Naive thymus-derived CD8-positive, alpha-beta T cell (primary cell): ENCODE measurements at regions not wholly inside any gene's neighbourhood (a gene's known extent, or its start where the extent isn't known, plus 50 kb on each side); places are given as distances from the start of the nearest gene placed in this dataset.
A peak's percentile ranks its signal among the peaks of the same experiment; 100 is the strongest.

Source experiments
- ATAC-seq, 2 donors: fragments of 150-1000 bp; cut with Tn5 transposase in 1 of 2; sonication (Bioruptor Pico), chemical (Tn5 transposase) in 1 of 2; 1 replicate in 1 of 2; 2 replicates in 1 of 2; pipeline ENCODE4 v1.10.0; 2021; ENCODE audit warnings: mild to moderate bottlenecking in 2 of 2, moderate library complexity in 2 of 2
- POLR2A ChIA-PET: fragments of 350-600 bp; sonication (Branson Sonifier 250); formaldehyde crosslinking; loops from one replicate; lab custom pipeline; 2021; ENCODE audit warnings: antibody characterized with exemption; lab: Charles Lee
- DNase-seq, 10 donors: peaks; one replicate each; pipeline versions ENCODE4 v3.0.0 to v3.0.0-alpha.2; 2020 to 2022
- H3K27ac Mint-ChIP-seq, 10 donors: one replicate each; pipeline ENCODE4 v1.8.0; 2020 to 2022; ENCODE audit warnings: mild to moderate bottlenecking in 10 of 10, mixed read lengths in 10 of 10, moderate library complexity in 4 of 10, inconsistent platforms in 1 of 10
- H3K27me3 Mint-ChIP-seq, 5 donors: one replicate each; pipeline ENCODE4 v1.8.0; 2021 to 2022; ENCODE audit warnings: mixed read lengths in 5 of 5
- H3K36me3 Mint-ChIP-seq, 3 donors: one replicate each; pipeline ENCODE4 v1.8.0; 2020 to 2022; ENCODE audit warnings: mixed read lengths in 3 of 3, mild to moderate bottlenecking in 2 of 3, inconsistent platforms in 1 of 3
- H3K4me1 Mint-ChIP-seq, 4 donors: one replicate each; pipeline ENCODE4 v1.8.0; 2021 to 2022; ENCODE audit warnings: mixed read lengths in 4 of 4
- H3K4me3 Mint-ChIP-seq, 10 donors: one replicate each; pipeline ENCODE4 v1.8.0; 2020 to 2022; ENCODE audit warnings: mild to moderate bottlenecking in 10 of 10, mixed read lengths in 10 of 10, moderate library complexity in 6 of 10, inconsistent platforms in 1 of 10
- H3K9me3 Mint-ChIP-seq, 9 donors: one replicate each; pipeline ENCODE4 v1.8.0; 2020 to 2022; ENCODE audit warnings: mixed read lengths in 9 of 9, mild to moderate bottlenecking in 3 of 9, inconsistent platforms in 1 of 9, moderate library complexity in 1 of 9

DNA sequence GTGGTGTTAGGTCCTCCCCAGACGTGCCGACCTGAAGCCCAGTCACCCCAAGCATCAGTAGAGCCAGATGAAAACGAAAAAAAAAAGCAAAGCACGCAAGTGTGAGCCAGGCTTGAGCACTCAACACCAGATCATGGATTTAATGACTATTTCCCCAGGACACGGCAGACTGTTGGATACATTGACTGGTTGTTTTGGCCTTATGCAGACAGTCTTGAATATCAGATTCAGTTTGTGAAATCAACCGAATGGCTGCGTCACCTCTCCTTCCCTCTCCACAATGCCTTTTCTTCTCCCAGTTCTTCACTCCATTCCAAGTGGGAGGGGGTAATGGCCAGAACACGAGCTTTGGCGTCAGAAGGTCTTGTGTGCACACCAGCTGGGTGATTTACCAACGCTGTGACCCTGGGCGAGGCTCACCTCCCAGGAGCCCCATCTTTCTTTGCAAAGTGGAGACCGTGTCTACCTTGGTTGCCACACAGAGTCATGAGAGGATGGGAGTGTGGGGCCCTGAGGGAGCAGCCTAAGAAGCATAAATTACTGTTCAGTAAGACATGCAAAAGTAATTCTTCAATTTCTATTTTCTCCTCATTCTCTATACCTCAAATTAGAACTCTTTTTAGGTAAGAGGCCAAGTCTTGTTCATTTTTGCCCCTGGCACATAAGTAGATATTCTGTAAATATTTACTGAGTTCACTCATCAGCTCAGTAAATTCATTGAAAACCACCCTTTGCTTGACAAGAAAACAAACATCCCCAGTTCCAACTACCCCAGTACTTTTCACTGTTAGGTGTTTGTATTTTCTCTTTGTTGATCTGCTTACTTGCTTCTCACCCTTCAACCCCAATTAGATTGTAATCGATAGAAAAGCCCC is 181.1 kb upstream of the COPS8 start:
- Mint-ChIP-seq H3K9me3 (no peaks in the 10 kb centered on the region), H3K4me1 (no peaks in the 10 kb centered on the region), H3K27ac (no peak overlapping the region), H3K27me3 (peaks cover 12 to 49% (median 25%) of the 10 kb centered on the region in 5 donors), H3K36me3 (no peaks in the 10 kb centered on the region), H3K4me3 (no peak overlapping the region)
- POLR2A ChIA-PET = no interaction called here
- DNase-seq (no peak), ATAC-seq (no peak)

GRCh38 chr2:236905976-236906375 is 179.7 kb upstream of the COPS8 start:
- DNase-seq (no peak), ATAC-seq (no peak)
- H3K27ac Mint-ChIP-seq = no peak overlapping the region
- no peaks in the 10 kb centered on the region for H3K9me3 Mint-ChIP-seq
- POLR2A ChIA-PET = no interaction called here
- H3K27me3 Mint-ChIP-seq = peaks cover 10 to 39% (median 25%) of the 10 kb centered on the region in 5 donors
- no peaks in the 10 kb centered on the region for H3K36me3 Mint-ChIP-seq
- H3K4me3 Mint-ChIP-seq = no peak overlapping the region
- H3K4me1 Mint-ChIP-seq = no peaks in the 10 kb centered on the region

DNA sequence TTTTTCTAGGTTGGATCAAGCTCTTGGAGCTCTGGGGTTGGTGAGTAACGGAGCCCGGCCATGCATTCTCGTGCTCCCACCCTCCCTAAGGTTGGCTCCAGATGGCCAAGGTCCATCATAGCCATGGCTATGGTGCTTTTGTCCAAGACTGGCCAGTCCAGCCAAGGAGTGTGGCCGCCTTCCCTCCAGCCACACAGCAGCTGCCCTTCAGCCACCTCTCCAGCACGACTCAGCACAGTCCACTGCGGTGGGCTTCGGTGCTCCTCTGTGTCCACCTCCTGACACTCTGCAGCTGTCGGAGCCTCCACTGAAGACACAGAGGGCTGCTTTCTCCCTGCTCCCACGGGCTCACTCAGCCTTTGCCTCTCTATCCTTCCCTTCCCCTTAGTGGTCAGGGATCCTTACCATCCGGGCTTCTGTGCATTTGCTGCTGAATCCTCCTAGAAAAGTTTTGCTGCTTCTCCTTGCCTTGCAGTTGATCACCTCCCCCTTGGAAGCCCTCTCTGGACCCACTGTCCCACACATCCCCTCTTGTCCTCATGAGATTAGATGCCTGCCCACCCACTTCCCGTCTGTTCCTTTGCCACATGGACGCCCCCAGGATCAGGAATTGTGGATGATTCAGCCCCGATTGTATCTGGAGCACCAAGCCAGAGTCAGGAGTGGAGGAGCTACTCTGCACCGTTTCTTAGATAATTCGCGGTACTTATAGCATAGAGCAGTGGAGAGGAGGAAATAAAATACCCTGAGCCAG is 177.1 kb upstream of the COPS8 start:
- Mint-ChIP-seq H3K4me3 (no peak overlapping the region), H3K27me3 (peaks cover 10 to 44% (median 24%) of the 10 kb centered on the region in 5 donors), H3K9me3 (no peaks in the 10 kb centered on the region), H3K36me3 (no peaks in the 10 kb centered on the region), H3K27ac (no peak overlapping the region), H3K4me1 (peaks cover 0 to 1% (median 0%) of the 10 kb centered on the region in 4 donors)
- no peak for ATAC-seq
- DNase-seq = no peak
- POLR2A ChIA-PET = no interaction called here

DNA sequence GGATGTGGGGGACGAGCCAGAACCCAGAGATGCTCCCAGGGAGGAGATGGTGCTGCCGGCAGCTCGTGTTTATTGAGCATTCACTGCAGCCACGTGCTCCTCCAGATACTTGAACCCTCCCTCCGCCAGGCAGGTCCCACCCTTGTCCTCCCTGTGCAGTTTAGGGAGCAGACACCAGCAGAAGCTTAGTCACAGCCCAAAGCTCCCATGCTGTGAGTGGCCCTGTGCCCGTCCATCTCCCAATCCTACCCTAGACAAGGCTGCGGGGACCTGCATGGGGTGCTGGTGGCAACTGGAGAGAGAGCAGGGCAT is 176.5 kb upstream of the COPS8 start:
- Mint-ChIP-seq H3K27ac (no peak overlapping the region), H3K9me3 (no peaks in the 10 kb centered on the region), H3K27me3 (peaks cover 9 to 39% (median 21%) of the 10 kb centered on the region in 5 donors), H3K4me1 (peaks cover 0 to 1% (median 0%) of the 10 kb centered on the region in 4 donors), H3K36me3 (no peaks in the 10 kb centered on the region), H3K4me3 (no peak overlapping the region)
- DNase-seq (no peak), ATAC-seq (no peak)
- POLR2A ChIA-PET = no interaction called here

DNA sequence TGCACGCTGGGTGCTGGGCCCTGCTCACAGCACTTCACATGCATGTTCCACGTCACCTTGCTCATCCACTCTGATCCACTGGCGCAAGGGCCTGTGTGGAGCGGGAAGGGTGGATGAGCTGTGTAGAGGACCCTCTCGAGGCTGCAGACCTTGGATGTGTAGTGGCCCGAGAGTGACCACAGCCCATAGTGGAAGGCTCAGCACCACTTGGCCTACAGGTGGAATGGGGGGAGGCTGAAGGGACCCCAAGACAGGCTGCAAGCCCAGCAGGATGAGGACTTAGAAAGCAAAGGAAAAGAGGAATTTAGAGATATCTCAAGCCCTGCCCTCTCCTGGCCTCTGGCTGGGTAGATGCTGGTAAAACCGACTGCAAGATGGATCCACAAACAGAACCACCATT is 175.9 kb upstream of the COPS8 start:
- peaks cover 3 to 32% (median 15%) of the 10 kb centered on the region in 5 donors for H3K27me3 Mint-ChIP-seq
- H3K9me3 Mint-ChIP-seq = no peaks in the 10 kb centered on the region
- no peak for DNase-seq
- POLR2A ChIA-PET = no interaction called here
- no peak overlapping the region for H3K27ac Mint-ChIP-seq
- ATAC-seq = no peak
- H3K4me1 Mint-ChIP-seq = peaks cover 0 to 1% (median 0%) of the 10 kb centered on the region in 4 donors
- H3K36me3 Mint-ChIP-seq = no peaks in the 10 kb centered on the region
- no peak overlapping the region for H3K4me3 Mint-ChIP-seq

- no peaks in the 10 kb centered on the region for H3K9me3 Mint-ChIP-seq
- no peak overlapping the region for H3K4me3 Mint-ChIP-seq
- H3K27me3 Mint-ChIP-seq = peaks cover 3 to 30% (median 12%) of the 10 kb centered on the region in 5 donors
- no peaks in the 10 kb centered on the region for H3K36me3 Mint-ChIP-seq
- H3K4me1 Mint-ChIP-seq = peaks cover 0 to 1% (median 0%) of the 10 kb centered on the region in 4 donors
- DNase-seq (no peak), ATAC-seq (no peak)
- peak overlapping the region in 1 of 10 donors; percentile 37 for H3K27ac Mint-ChIP-seq
- POLR2A ChIA-PET = no interaction called here
Observed at GRCh38 chr2:236910781-236911495, 174.8 kb upstream of the COPS8 start.

DNA sequence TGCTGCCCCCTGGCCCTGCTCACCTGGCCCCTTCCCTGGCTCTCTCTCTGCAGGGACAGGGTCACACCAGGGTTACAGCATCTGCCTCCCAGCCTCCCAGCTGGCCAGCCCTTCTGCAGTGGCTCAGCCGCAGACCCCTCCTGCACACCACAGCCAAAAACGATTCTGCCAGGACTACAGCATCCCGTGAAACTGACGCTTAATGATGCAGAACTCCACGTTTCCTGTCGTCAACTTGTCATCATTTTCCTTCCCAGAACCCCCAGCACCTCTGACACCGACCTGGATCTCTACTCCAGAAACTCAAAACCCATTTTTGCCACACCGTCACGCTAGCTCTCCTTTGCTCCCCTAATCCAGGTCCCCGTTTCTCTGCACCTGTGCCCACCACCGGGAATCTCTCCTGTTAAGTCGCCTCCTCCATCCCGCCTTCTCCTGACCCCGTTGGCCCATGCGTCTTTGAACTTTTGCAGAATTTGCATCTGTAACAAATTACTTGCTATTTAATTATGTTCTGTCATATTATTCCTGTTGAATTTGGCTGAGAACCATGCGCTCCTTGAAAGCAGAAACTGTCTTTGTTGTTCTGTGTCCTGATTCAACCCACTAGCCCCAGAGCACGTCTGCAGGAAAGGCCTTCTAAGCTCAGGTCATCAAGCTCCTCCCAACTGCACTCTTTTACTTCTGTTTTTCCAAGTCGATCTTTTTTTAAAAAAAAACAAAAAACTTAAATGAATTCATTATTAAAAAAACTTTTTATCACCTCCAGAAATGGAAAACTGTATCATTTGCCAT is 173.2 kb upstream of the COPS8 start:
- no peaks in the 10 kb centered on the region for H3K9me3 Mint-ChIP-seq
- ATAC-seq (no peak), DNase-seq (no peak)
- H3K27ac Mint-ChIP-seq = peak overlapping the region in 3 of 10 donors; percentile 5 to 69 (median 24)
- H3K27me3 Mint-ChIP-seq = peaks cover 5 to 30% (median 12%) of the 10 kb centered on the region in 5 donors
- POLR2A ChIA-PET = no interaction called here
- peaks cover 0 to 1% (median 0%) of the 10 kb centered on the region in 4 donors for H3K4me1 Mint-ChIP-seq
- no peaks in the 10 kb centered on the region for H3K36me3 Mint-ChIP-seq
- H3K4me3 Mint-ChIP-seq = no peak overlapping the region

GRCh38 chr2:236915186-236915585 is 170.5 kb upstream of the COPS8 start:
- H3K4me1 Mint-ChIP-seq = peaks cover 0 to 1% (median 0%) of the 10 kb centered on the region in 4 donors
- POLR2A ChIA-PET = no interaction called here

GRCh38 chr2:236915726-236916125 is 170.0 kb upstream of the COPS8 start:
- no peaks in the 10 kb centered on the region for H3K36me3 Mint-ChIP-seq
- H3K4me1 Mint-ChIP-seq = peaks cover 0 to 1% (median 0%) of the 10 kb centered on the region in 4 donors
- H3K4me3 Mint-ChIP-seq = no peak overlapping the region
- peaks cover 3 to 39% (median 10%) of the 10 kb centered on the region in 5 donors for H3K27me3 Mint-ChIP-seq
- POLR2A ChIA-PET = no interaction called here
- no peak for DNase-seq
- ATAC-seq = no peak
- no peak overlapping the region for H3K27ac Mint-ChIP-seq
- no peaks in the 10 kb centered on the region for H3K9me3 Mint-ChIP-seq

More at GRCh38 chr2:236915186-236915585, 170.5 kb upstream of the COPS8 start:
- DNase-seq (no peak), ATAC-seq (no peak)
- Mint-ChIP-seq H3K36me3 (no peaks in the 10 kb centered on the region), H3K27ac (no peak overlapping the region), H3K9me3 (no peaks in the 10 kb centered on the region), H3K4me3 (no peak overlapping the region), H3K27me3 (peaks cover 3 to 39% (median 10%) of the 10 kb centered on the region in 5 donors)

DNA sequence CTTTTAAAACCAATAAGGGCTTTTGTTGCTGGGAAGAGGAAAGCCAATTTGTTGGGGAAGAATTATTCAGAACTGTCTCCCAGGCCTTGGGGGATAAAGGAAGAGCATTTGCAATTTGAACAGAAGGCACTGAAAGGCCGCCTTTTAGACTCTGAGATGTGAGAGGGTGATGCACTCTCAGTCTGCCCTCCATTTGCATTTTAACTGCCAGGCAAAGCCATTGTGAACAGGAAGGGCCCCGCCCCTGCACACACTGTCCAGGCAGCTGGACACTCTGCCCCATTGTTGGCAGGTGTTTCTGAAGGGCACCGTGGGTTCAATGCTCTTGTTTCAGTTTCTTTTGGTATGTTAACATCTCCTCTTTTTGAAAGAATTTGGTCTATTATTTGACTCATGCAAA is 169.5 kb upstream of the COPS8 start:
- Mint-ChIP-seq H3K27ac (no peak overlapping the region), H3K27me3 (peaks cover 3 to 39% (median 8%) of the 10 kb centered on the region in 5 donors), H3K4me3 (no peak overlapping the region), H3K36me3 (no peaks in the 10 kb centered on the region), H3K4me1 (peaks cover 0 to 1% (median 0%) of the 10 kb centered on the region in 4 donors), H3K9me3 (no peaks in the 10 kb centered on the region)
- POLR2A ChIA-PET = no interaction called here
- ATAC-seq (no peak), DNase-seq (no peak)

DNA sequence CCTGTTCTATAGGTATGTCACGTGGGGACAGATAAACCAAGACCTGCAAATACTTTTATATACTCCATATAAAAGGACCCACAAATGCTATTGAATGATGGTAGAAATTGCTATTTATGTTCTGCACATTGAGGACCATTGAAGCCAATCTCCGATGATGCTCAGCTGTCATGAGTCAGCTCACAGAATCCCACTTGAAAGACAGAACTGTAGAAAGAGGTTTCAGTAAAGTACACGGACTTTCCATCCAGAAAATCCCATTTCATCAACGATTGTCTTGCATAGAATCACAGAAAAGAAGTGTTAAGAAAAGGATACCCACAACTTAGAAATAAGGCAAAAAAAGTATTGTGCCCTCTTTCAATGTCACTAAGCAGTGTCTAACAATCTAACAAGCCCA is 169.0 kb upstream of the COPS8 start:
- no peak for ATAC-seq
- Mint-ChIP-seq H3K27me3 (peaks cover 3 to 36% (median 8%) of the 10 kb centered on the region in 5 donors), H3K9me3 (no peaks in the 10 kb centered on the region), H3K36me3 (no peaks in the 10 kb centered on the region), H3K4me1 (peaks cover 0 to 1% (median 0%) of the 10 kb centered on the region in 4 donors), H3K4me3 (no peak overlapping the region), H3K27ac (no peak overlapping the region)
- DNase-seq = no peak
- POLR2A ChIA-PET = no interaction called here

GRCh38 chr2:236917164-236917563 is 168.5 kb upstream of the COPS8 start:
- ATAC-seq (no peak), DNase-seq (no peak)
- POLR2A ChIA-PET = no interaction called here
- H3K27ac Mint-ChIP-seq = no peak overlapping the region
- H3K36me3 Mint-ChIP-seq = no peaks in the 10 kb centered on the region
- H3K4me1 Mint-ChIP-seq = peaks cover 0 to 1% (median 0%) of the 10 kb centered on the region in 4 donors
- no peak overlapping the region for H3K4me3 Mint-ChIP-seq
- H3K9me3 Mint-ChIP-seq = no peaks in the 10 kb centered on the region
- H3K27me3 Mint-ChIP-seq = peaks cover 3 to 31% (median 8%) of the 10 kb centered on the region in 5 donors
